Sigmoid colon (tissue), 6 donors: ENCODE measurements at regions not wholly inside any gene's neighbourhood (a gene's known extent, or its start where the extent isn't known, plus 50 kb on each side); places are given as distances from the start of the nearest gene placed in this dataset.
"Not testable (repeated sequence)": the region's sequence is repeated elsewhere in the genome, so short reads cannot be mapped to it uniquely, and the experiment has no call there.

Source experiments
- DNase-seq: peaks from one replicate; pipeline ENCODE4 v3.0.0-alpha.2; 2019
- H3K27ac ChIP-seq, 4 donors: fragments of 200-600 bp; sonication (generic); one replicate each; pipeline ENCODE4 v1.5.1; 2016 to 2019; ENCODE audit warnings: mild to moderate bottlenecking in 1 of 4
- H3K27me3 ChIP-seq, 3 donors: fragments of 200-600 bp; sonication (generic); one replicate each; pipeline ENCODE4 v1.5.1; 2019; ENCODE audit warnings: mild to moderate bottlenecking in 1 of 3
- H3K36me3 ChIP-seq, 4 donors: fragments of 200-600 bp; sonication (generic); one replicate each; pipeline ENCODE4 v1.5.1; 2016 to 2019
- H3K4me1 ChIP-seq, 4 donors: fragments of 200-600 bp; sonication (generic); one replicate each; pipeline ENCODE4 v1.5.1; 2017 to 2019
- H3K4me3 ChIP-seq, 4 donors: fragments of 200-600 bp; sonication (generic); one replicate each; pipeline ENCODE4 v1.5.1; 2017 to 2019; ENCODE audit warnings: mild to moderate bottlenecking in 2 of 4, moderate library complexity in 1 of 4
- H3K9me3 ChIP-seq, 4 donors: fragments of 200-600 bp in 3 of 4; sonication (generic) in 3 of 4; one replicate each; pipeline versions ENCODE4 v1.5.1 to v1.6.1; 2013 to 2019
- CTCF ChIP-seq, 4 experiments: fragments of 450-650 bp in 3 of 4; fragments of 200-600 bp in 1 of 4; IDR thresholded peaks; one replicate each; pipeline ENCODE4 v1.5.1; 2016 to 2019; ENCODE audit warnings: antibody characterized with exemption in 4 of 4, mild to moderate bottlenecking in 3 of 4, moderate library complexity in 2 of 4
- EP300 ChIP-seq, 4 donors: sonication (generic); formaldehyde crosslinking; IDR thresholded peaks; one replicate each; pipeline ENCODE4 v1.6.1; 2017; ENCODE audit warnings: antibody characterized with exemption in 4 of 4
- POLR2A ChIP-seq, 2 donors: fragments of 450-650 bp; IDR thresholded peaks; one replicate each; pipeline ENCODE4 v1.6.1; 2016; ENCODE audit warnings: antibody characterized with exemption in 2 of 2, mild to moderate bottlenecking in 2 of 2, moderate library complexity in 2 of 2
- POLR2AphosphoS5 ChIP-seq, 4 donors: sonication (generic); formaldehyde crosslinking; IDR thresholded peaks; one replicate each; pipeline ENCODE4 v1.6.1; 2017; ENCODE audit warnings: antibody characterized with exemption in 4 of 4
- WGBS, 2 donors: extraction: QIAGEN DNeasy Blood & Tissue Kit; methylation state at CpG; one replicate each; pipeline ENCODE4 v1.1.7; 2013; 5-methylcytosine and 5-hydroxymethylcytosine counted together
- intact Hi-C: fragments of 100-400 bp; cut with DNase I; formaldehyde crosslinking; loops from one replicate; pipeline ENCODE4 v1.15.1; 2023
- donor health status: healthy with polysubstance abuse.
- donor health status: healthy.

DNA sequence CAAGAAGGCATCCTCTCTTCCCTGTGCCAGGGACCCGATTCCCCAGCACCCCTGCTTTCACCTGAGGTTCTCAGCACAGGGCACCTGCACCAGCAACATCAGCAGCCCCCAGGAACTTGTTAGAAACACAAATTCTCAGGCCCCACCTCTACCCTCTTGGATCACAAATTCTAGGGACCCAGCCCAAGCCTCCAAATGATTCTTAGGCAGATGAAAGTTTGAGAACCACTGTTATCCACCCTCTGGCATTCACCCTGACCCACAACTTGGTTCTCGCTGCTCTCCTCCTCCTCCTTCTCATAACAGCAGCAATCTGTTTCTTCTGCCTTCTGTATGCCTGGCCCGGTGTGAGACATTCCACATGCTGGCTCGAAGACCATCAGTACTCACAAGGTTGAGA, 60.3 kb upstream of the HIVEP3 start:
- no peaks in the 10 kb centered on the region for H3K4me1 ChIP-seq
- no peak overlapping the region for H3K4me3 ChIP-seq
- WGBS, 2 donors, result 88 to 92% methylated on average over 4 of the region's 4 CpGs
- TF ChIP-seq POLR2AphosphoS5 (IDR thresholded peaks at IDR 0.05), result no peak
- TF ChIP-seq POLR2A (IDR thresholded peaks at IDR 0.05), result no peak
- no peak for TF ChIP-seq CTCF (IDR thresholded peaks at IDR 0.05)
- no peak for TF ChIP-seq EP300 (IDR thresholded peaks at IDR 0.05)
- no peaks in the 10 kb centered on the region for H3K36me3 ChIP-seq
- no peaks in the 10 kb centered on the region for H3K27me3 ChIP-seq
- DNase-seq, result no peak
- no peaks in the 10 kb centered on the region for H3K9me3 ChIP-seq
- intact Hi-C loops, result no loop called here
- H3K27ac ChIP-seq, result no peak overlapping the region

DNA sequence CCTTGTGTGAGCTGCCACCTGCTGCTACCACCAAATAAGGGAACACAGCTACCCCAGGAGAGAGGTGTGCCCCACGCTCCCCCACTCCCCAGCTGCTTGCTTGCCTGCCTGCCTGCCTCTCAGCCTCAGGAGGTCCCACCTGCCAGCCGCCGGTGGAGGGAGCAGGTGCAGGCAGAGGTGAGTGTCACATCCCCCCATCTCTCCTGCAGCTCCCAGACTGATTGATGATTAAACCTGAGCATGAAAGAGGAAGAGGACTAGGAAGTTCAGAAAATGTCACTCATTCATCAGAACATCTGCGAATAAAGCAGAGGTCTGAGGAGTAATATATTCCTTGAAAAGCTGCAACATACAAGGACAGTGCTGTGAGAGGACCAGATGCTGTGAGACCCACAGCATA, 58.6 kb upstream of the HIVEP3 start:
- H3K27me3 ChIP-seq, result no peaks in the 10 kb centered on the region
- 38 to 60% methylated on average over 4 of the region's 4 CpGs for WGBS, 2 donors
- TF ChIP-seq CTCF (IDR thresholded peaks at IDR 0.05) (no peak), EP300 (IDR thresholded peaks at IDR 0.05) (no peak), POLR2A (IDR thresholded peaks at IDR 0.05) (no peak), POLR2AphosphoS5 (IDR thresholded peaks at IDR 0.05) (no peak)
- no peaks in the 10 kb centered on the region for H3K36me3 ChIP-seq
- DNase-seq, result no peak
- no peak overlapping the region for H3K27ac ChIP-seq
- H3K9me3 ChIP-seq, result no peaks in the 10 kb centered on the region
- no peaks in the 10 kb centered on the region for H3K4me1 ChIP-seq
- no peak overlapping the region for H3K4me3 ChIP-seq
- intact Hi-C loops, result no loop called here

DNA sequence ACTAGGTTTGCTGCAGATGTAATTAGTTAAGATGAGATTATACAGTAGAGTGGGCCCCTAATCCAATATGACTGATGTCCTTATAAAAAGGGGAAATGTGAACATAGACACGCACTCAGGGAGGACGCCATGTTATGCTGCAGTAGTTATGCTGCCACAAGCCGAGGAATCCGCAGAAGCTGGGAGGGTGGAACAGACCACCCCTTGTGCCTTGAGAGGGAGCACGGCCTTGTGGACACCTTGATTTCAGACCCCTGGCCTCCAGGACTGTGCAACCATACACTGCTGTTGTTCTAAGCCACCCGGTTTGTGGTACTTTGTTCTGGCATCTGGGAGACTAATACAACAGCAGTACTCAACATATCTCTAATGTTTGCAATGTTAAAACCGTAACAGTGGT, 57.9 kb upstream of the HIVEP3 start:
- 91 to 93% methylated on average over 7 of the region's 7 CpGs for WGBS, 2 donors
- no peaks in the 10 kb centered on the region for H3K4me1 ChIP-seq
- DNase-seq, result no peak
- H3K9me3 ChIP-seq, result no peaks in the 10 kb centered on the region
- no peaks in the 10 kb centered on the region for H3K27me3 ChIP-seq
- H3K36me3 ChIP-seq, result no peaks in the 10 kb centered on the region
- no peak overlapping the region for H3K4me3 ChIP-seq
- no peak overlapping the region for H3K27ac ChIP-seq
- intact Hi-C loops, result no loop called here
- TF ChIP-seq POLR2A (IDR thresholded peaks at IDR 0.05) (no peak), EP300 (IDR thresholded peaks at IDR 0.05) (no peak), POLR2AphosphoS5 (IDR thresholded peaks at IDR 0.05) (no peak), CTCF (IDR thresholded peaks at IDR 0.05) (no peak)

DNA sequence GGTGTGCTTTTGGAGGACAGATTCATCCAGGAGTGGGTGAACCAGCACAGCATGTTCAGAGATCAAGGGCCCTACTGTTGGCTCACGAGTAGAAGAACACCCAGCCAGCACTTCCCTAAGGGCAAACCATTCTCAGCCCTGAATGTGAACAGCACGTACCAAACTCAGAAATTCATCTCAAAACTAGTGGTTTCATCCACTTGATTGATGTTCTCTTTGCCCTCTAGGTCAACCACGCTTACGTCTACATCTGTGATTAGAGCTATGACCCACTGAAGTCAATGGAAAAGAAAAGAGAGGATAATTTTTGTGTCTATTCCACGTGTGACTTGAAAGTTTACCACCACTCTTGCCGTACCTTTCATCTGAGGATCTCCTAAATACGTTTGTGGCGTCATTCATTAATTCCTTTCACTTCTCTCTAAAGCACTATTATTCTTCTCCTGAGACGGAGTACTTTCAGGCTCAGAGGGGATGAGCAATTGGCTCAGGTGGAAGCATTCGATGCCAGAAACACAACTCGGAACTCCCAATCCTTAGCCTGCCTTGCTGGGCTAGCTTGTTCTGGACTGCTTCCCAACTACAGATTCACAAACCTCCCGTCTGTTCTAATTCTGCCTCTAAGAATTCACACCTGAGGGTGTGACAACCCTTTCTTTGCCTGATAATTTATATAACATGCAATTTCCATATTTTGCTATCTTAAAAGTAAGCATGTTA, 57.3 kb upstream of the HIVEP3 start:
- Histone ChIP-seq H3K27ac (no peak overlapping the region), H3K27me3 (no peaks in the 10 kb centered on the region), H3K4me1 (no peaks in the 10 kb centered on the region), H3K4me3 (no peak overlapping the region), H3K9me3 (no peaks in the 10 kb centered on the region), H3K36me3 (no peaks in the 10 kb centered on the region)
- TF ChIP-seq CTCF (IDR thresholded peaks at IDR 0.05), result no peak
- TF ChIP-seq POLR2A (IDR thresholded peaks at IDR 0.05), result no peak
- no peak for TF ChIP-seq POLR2AphosphoS5 (IDR thresholded peaks at IDR 0.05)
- TF ChIP-seq EP300 (IDR thresholded peaks at IDR 0.05), result no peak
- intact Hi-C loops, result no loop called here
- DNase-seq, result no peak
- WGBS, 2 donors, result 92% methylated on average over 12 of the region's 12 CpGs

DNA sequence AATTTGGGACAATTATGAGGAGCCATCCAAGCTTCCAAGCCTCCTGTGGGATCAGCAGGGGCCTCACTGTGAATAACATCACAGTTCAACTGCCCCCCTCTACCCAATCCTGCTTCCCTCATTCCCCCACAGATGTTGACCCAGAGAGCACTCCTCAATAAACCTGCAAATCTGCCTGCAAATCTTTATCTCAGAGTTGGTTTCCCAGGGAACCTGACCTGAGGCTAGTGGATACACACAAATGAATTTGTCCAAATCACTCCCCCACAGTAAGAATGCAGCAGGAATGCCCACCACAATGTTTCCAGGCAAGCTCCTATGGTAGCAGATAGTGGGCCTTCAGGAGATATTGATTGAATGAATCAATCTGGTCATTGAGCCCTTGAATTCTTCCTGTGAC, 56.4 kb upstream of the HIVEP3 start:
- Histone ChIP-seq H3K9me3 (no peaks in the 10 kb centered on the region), H3K36me3 (no peaks in the 10 kb centered on the region), H3K4me1 (no peaks in the 10 kb centered on the region), H3K4me3 (no peak overlapping the region), H3K27ac (no peak overlapping the region), H3K27me3 (no peaks in the 10 kb centered on the region)
- no peak for DNase-seq
- intact Hi-C loops, result no loop called here
- TF ChIP-seq EP300 (IDR thresholded peaks at IDR 0.05) (no peak), POLR2A (IDR thresholded peaks at IDR 0.05) (no peak), CTCF (IDR thresholded peaks at IDR 0.05) (no peak), POLR2AphosphoS5 (IDR thresholded peaks at IDR 0.05) (no peak)

GRCh38 chr1:41968557-41968956, 49.8 kb upstream of the HIVEP3 start:
- H3K9me3 ChIP-seq, H3K4me3 ChIP-seq, H3K4me1 ChIP-seq, H3K27ac ChIP-seq, DNase-seq, H3K36me3 ChIP-seq, intact Hi-C loops, H3K27me3 ChIP-seq: not testable (repeated sequence)
